ENCODE measurements at regions not wholly inside any gene's neighbourhood (a gene's known extent, or its start where the extent isn't known, plus 50 kb on each side); places are given as distances from the start of the nearest gene placed in this dataset.

GRCh38 chr12:13337791-13338190 is 141.3 kb downstream of the EMP1 start:
- Histone ChIP-seq H2AFZ (replicated peaks; ENCODE audit: low read length, poor library complexity) (no peak overlapping the region), H3K14ac (replicated peaks; ENCODE audit: low read depth, low read length) (no peak overlapping the region), H2BK5ac (ENCODE audit: low read depth, low read length, poor library complexity, severe bottlenecking) (no peak overlapping the region), H3K4me2 (ENCODE audit: low read depth, low read length) (no peak overlapping the region), H2BK20ac (ENCODE audit: low read depth, low read length) (no peak overlapping the region), H2AK9ac (replicated peaks; ENCODE audit: low read depth, low read length, poor library complexity) (no peak overlapping the region), H4K8ac (ENCODE audit: low read depth in 2 of 2, low read length in 2 of 2) (no peak overlapping the region), H3K27me3 (ENCODE audit: control insufficient read depth, insufficient read depth, low read length) (no peaks in the 10 kb centered on the region), H3K79me1 (ENCODE audit: low read depth in 1 of 2, low read length in 2 of 2) (no peaks in the 10 kb centered on the region), H3K9ac (ENCODE audit: low read depth, low read length) (no peak overlapping the region), H2BK15ac (ENCODE audit: low read depth, low read length) (no peak overlapping the region), H3K56ac (ENCODE audit: extremely low read depth, insufficient read depth, low read length) (no peak overlapping the region), H3K36me3 (ENCODE audit: control insufficient read depth, insufficient read depth, low read length) (no peaks in the 10 kb centered on the region), H2AK5ac (ENCODE audit: low read depth, low read length) (no peak overlapping the region), H3K9me1 (ENCODE audit: insufficient read depth, low read length) (no peaks in the 10 kb centered on the region), H3K4me1 (ENCODE audit: control insufficient read depth, insufficient read depth, low read length) (no peaks in the 10 kb centered on the region), H2BK120ac (ENCODE audit: low read depth, low read length) (no peak overlapping the region), H3K27ac (ENCODE audit: insufficient read depth, low read length) (no peak overlapping the region), H4K91ac (ENCODE audit: insufficient read depth, low read depth, low read length) (no peak overlapping the region), H3K23ac (ENCODE audit: low read depth, low read length) (no peak overlapping the region), H3K4me3 (ENCODE audit: insufficient read depth, low read depth, low read length) (no peak overlapping the region), H3K18ac (ENCODE audit: low read depth, low read length) (no peak overlapping the region), H4K5ac (ENCODE audit: low read depth, low read length) (no peak overlapping the region), H4K20me1 (ENCODE audit: insufficient read depth, low read length) (no peaks in the 10 kb centered on the region), H3K9me3 (ENCODE audit: control insufficient read depth, insufficient read depth, low read length) (no peaks in the 10 kb centered on the region), H3K4ac (ENCODE audit: low read depth, low read length) (no peak overlapping the region)
- ChIA-PET CTCF (no interaction called here), POLR2A (ENCODE audit: unreplicated experiment) (no interaction called here)
- in situ Hi-C loops (cut with MboI; ENCODE audit: low sequenced_read_pairs): no loop called here
- DNase-seq (no peak), ATAC-seq (ENCODE audit: low read depth) (no peak)
- intact Hi-C loops (cut with micrococcal nuclease): no loop called here
- BruUV-seq (replicated peaks): no TSS peak
- no CpG with 5 or more reads among the region's 6 CpGs for WGBS, 2 experiments (ENCODE audit: extremely low coverage in 2 of 2, insufficient read length in 1 of 2)
- no peak for TF ChIP-seq BHLHE40 (IDR thresholded peaks at IDR 0.05; ENCODE audit: low read depth, low read length)
- TF ChIP-seq, protein P1, sequence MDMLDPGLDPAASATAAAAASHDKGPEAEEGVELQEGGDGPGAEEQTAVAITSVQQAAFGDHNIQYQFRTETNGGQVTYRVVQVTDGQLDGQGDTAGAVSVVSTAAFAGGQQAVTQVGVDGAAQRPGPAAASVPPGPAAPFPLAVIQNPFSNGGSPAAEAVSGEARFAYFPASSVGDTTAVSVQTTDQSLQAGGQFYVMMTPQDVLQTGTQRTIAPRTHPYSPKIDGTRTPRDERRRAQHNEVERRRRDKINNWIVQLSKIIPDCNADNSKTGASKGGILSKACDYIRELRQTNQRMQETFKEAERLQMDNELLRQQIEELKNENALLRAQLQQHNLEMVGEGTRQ (IDR thresholded peaks at IDR 0.05; ENCODE audit: low read depth, low read length): no peak
- TF ChIP-seq RCOR1 (IDR thresholded peaks at IDR 0.05; ENCODE audit: insufficient replicate concordance, low read length): no peak
- no peak for TF ChIP-seq RFX5 (IDR thresholded peaks at IDR 0.05; ENCODE audit: low read depth, low read length)
- no peak for TF ChIP-seq NFE2L2 (IDR thresholded peaks at IDR 0.05; ENCODE audit: low read depth, low read length)
- no peak for TF ChIP-seq CTCF (conservative IDR thresholded peaks at IDR 0.05; ENCODE audit: low read depth, low read length)
- TF ChIP-seq, protein P2, sequence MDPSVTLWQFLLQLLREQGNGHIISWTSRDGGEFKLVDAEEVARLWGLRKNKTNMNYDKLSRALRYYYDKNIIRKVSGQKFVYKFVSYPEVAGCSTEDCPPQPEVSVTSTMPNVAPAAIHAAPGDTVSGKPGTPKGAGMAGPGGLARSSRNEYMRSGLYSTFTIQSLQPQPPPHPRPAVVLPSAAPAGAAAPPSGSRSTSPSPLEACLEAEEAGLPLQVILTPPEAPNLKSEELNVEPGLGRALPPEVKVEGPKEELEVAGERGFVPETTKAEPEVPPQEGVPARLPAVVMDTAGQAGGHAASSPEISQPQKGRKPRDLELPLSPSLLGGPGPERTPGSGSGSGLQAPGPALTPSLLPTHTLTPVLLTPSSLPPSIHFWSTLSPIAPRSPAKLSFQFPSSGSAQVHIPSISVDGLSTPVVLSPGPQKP (IDR thresholded peaks at IDR 0.05; ENCODE audit: borderline replicate concordance, low read depth, low read length): no peak
- TF ChIP-seq CEBPB (IDR thresholded peaks at IDR 0.05; ENCODE audit: low read depth, low read length): no peak
- TF ChIP-seq RAD21 (IDR thresholded peaks at IDR 0.05; ENCODE audit: low read length): no peak
- TF ChIP-seq POLR2A (IDR thresholded peaks at IDR 0.05; ENCODE audit: low read depth, low read length): no peak
- no peak for TF ChIP-seq FOS (IDR thresholded peaks at IDR 0.05; ENCODE audit: low read depth, low read length)
- no peak for TF ChIP-seq CHD1 (IDR thresholded peaks at IDR 0.05; ENCODE audit: low read depth, low read length)
- TF ChIP-seq MAFK (IDR thresholded peaks at IDR 0.05; ENCODE audit: low read depth, low read length): no peak
- no peak for TF ChIP-seq MAZ (IDR thresholded peaks at IDR 0.05; ENCODE audit: borderline replicate concordance, low read depth, low read length)
- no peak for TF ChIP-seq MXI1 (IDR thresholded peaks at IDR 0.05; ENCODE audit: borderline replicate concordance, low read depth, low read length)
- TF ChIP-seq SMC3 (IDR thresholded peaks at IDR 0.05; ENCODE audit: low read depth, low read length): no peak
- dilution Hi-C loops (cut with HindIII; ENCODE audit: low sequenced_read_pairs, unreplicated experiment): no loop called here

Measured in IMR-90 (cell line).